K562 (cell line): ENCODE measurements at regions not wholly inside any gene's neighbourhood (a gene's known extent, or its start where the extent isn't known, plus 50 kb on each side); places are given as distances from the start of the nearest gene placed in this dataset.

Experiments used
- ATF1 ChIP-seq, 2 experiments: fragments of 450-650 bp in 1 of 2; IDR thresholded peaks; 2 replicates each; pipeline ENCODE4 v1.6.1; 2016; ENCODE audit warnings: missing compliant biosample characterization in 1 of 2, missing genetic modification characterization in 1 of 2
- CBX1 ChIP-seq: sonication (generic); IDR thresholded peaks from 2 replicates; pipeline ENCODE4 v1.6.1; 2016; ENCODE audit warnings: antibody characterized with exemption, low read depth, mild to moderate bottlenecking
- GABPA ChIP-seq: fragments of 200-800 bp; sonication (Bioruptor generic); conservative IDR thresholded peaks from 2 replicates; pipeline ENCODE4 v1.6.1; 2016; ENCODE audit warnings: low read depth, missing genetic modification characterization, missing compliant biosample characterization
- NRF1 ChIP-seq, 2 experiments: fragments of 450-650 bp; IDR thresholded peaks in 1 of 2; conservative IDR thresholded peaks in 1 of 2; 2 replicates each; pipeline ENCODE4 v1.6.1; 2014; ENCODE audit warnings: mild to moderate bottlenecking in 2 of 2
- POLR2G ChIP-seq: fragments of 200-400 bp; formaldehyde crosslinking; IDR thresholded peaks from 2 replicates; pipeline ENCODE4 v1.6.1; 2017; ENCODE audit warnings: low read depth, mild to moderate bottlenecking, antibody characterized with exemption, low read length, moderate library complexity
- THRAP3 ChIP-seq: fragments of 450-650 bp; IDR thresholded peaks from 2 replicates; pipeline ENCODE4 v1.6.1; 2016; ENCODE audit warnings: mild to moderate bottlenecking, inconsistent platforms, borderline replicate concordance
- WHSC1 ChIP-seq: IDR thresholded peaks from one replicate; pipeline ENCODE4 v1.6.1; 2012; ENCODE audit warnings: low read length, control low read depth, inconsistent platforms
- ZBTB40 ChIP-seq, 2 experiments: fragments of 450-650 bp in 1 of 2; sonication (generic) in 1 of 2; formaldehyde crosslinking in 1 of 2; IDR thresholded peaks; 2 replicates each; pipeline versions ENCODE4 v1.7.1 to v1.9.0; 2016 to 2022; ENCODE audit warnings: inconsistent platforms in 1 of 2, mild to moderate bottlenecking in 1 of 2, missing genetic modification reagents in 1 of 2
- ZNF140 ChIP-seq: fragments of 250-450 bp; sonication (Bioruptor Pico); IDR thresholded peaks from 2 replicates; pipeline ENCODE4 v1.8.0; 2021; ENCODE audit warnings: moderate library complexity, mild to moderate bottlenecking, inconsistent platforms
- TF ChIP-seq, protein P1 (sequence below): fragments of 450-650 bp; IDR thresholded peaks from 2 replicates; pipeline ENCODE4 v1.6.1; 2016; ENCODE audit warnings: low read depth

GRCh38 chr15:24772686-24773373, 97.3 kb downstream of the NPAP1 start (continued):
- TF ChIP-seq, protein P1, sequence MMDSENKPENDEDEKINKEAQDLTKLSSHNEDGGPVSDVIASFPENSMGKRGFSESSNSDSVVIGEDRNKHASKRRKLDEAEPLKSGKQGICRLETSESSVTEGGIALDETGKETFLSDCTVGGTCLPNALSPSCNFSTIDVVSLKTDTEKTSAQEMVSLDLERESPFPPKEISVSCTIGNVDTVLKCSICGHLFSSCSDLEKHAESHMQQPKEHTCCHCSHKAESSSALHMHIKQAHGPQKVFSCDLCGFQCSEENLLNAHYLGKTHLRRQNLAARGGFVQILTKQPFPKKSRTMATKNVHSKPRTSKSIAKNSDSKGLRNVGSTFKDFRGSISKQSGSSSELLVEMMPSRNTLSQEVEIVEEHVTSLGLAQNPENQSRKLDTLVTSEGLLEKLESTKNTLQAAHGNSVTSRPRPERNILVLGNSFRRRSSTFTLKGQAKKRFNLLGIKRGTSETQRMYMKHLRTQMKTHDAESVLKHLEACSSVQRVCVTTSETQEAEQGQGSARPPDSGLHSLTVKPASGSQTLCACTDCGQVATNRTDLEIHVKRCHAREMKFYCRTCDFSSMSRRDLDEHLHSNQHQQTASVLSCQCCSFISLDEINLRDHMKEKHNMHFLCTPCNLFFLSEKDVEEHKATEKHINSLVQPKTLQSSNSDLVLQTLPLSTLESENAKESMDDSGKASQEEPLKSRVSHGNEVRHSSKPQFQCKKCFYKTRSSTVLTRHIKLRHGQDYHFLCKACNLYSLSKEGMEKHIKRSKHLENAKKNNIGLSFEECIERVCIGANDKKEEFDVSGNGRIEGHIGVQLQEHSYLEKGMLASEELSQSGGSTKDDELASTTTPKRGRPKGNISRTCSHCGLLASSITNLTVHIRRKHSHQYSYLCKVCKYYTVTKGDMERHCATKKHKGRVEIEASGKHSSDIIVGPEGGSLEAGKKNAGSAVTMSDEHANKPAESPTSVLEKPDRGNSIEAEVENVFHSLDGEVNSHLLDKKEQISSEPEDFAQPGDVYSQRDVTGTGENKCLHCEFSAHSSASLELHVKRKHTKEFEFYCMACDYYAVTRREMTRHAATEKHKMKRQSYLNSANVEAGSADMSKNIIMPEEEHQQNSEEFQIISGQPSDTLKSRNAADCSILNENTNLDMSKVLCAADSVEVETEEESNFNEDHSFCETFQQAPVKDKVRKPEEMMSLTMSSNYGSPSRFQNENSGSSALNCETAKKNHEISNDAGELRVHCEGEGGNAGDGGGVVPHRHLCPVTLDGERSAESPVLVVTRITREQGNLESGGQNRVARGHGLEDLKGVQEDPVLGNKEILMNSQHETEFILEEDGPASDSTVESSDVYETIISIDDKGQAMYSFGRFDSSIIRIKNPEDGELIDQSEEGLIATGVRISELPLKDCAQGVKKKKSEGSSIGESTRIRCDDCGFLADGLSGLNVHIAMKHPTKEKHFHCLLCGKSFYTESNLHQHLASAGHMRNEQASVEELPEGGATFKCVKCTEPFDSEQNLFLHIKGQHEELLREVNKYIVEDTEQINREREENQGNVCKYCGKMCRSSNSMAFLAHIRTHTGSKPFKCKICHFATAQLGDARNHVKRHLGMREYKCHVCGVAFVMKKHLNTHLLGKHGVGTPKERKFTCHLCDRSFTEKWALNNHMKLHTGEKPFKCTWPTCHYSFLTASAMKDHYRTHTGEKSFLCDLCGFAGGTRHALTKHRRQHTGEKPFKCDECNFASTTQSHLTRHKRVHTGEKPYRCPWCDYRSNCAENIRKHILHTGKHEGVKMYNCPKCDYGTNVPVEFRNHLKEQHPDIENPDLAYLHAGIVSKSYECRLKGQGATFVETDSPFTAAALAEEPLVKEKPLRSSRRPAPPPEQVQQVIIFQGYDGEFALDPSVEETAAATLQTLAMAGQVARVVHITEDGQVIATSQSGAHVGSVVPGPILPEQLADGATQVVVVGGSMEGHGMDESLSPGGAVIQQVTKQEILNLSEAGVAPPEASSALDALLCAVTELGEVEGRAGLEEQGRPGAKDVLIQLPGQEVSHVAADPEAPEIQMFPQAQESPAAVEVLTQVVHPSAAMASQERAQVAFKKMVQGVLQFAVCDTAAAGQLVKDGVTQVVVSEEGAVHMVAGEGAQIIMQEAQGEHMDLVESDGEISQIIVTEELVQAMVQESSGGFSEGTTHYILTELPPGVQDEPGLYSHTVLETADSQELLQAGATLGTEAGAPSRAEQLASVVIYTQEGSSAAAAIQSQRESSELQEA = peak; percentile 86
- peak; percentile 68 for TF ChIP-seq POLR2G
- TF ChIP-seq ZNF140 (CRISPR knock-in tag) = no peak
- TF ChIP-seq GABPA (tag) = peak; percentile 87
- TF ChIP-seq WHSC1 = no peak
- no peak for TF ChIP-seq THRAP3
- TF ChIP-seq CBX1 = peak; percentile 74; the same call in 1 of the 2 replicates
- TF ChIP-seq NRF1 (conservative IDR thresholded peaks at IDR 0.05 in 1 of 2, IDR thresholded peaks at IDR 0.05 in 1 of 2) = peak; percentile 76 to 81
- TF ChIP-seq ZBTB40 (IDR thresholded peaks at IDR 0.05) = peak; percentile 71
- TF ChIP-seq ZBTB40 (CRISPR knock-in tag; IDR thresholded peaks at IDR 0.05) = no peak
- TF ChIP-seq ATF1 (CRISPR knock-in tag; IDR thresholded peaks at IDR 0.05) = no peak
- peak; percentile 64; the same call in 1 of the 2 replicates for TF ChIP-seq ATF1 (tag; IDR thresholded peaks at IDR 0.05)
